ENCODE measurements at regions not wholly inside any gene's neighbourhood (a gene's known extent, or its start where the extent isn't known, plus 50 kb on each side); places are given as distances from the start of the nearest gene placed in this dataset.

GRCh38 chr12:58470266-58471010 is 449.9 kb downstream of the LRIG3 start:
- no peak for DNase-seq (ENCODE audit: low read depth, low spot score)
- Histone ChIP-seq H3K9ac (ENCODE audit: insufficient read length, low read depth) (no peak overlapping the region), H3K4me3 (ENCODE audit: insufficient read length, low read depth) (no peak overlapping the region), H3K4me1 (ENCODE audit: insufficient read depth, insufficient read length) (no peaks in the 10 kb centered on the region), H3K27me3 (ENCODE audit: insufficient read depth, insufficient read length) (no peaks in the 10 kb centered on the region), H3K36me3 (ENCODE audit: insufficient read depth, insufficient read length, low read length) (no peaks in the 10 kb centered on the region), H3K9me3 (ENCODE audit: insufficient read depth, low read length) (peaks cover 13% of the 10 kb centered on the region; the same call in 1 of the 2 replicates)
- TF ChIP-seq YY1 (IDR thresholded peaks at IDR 0.05; ENCODE audit: insufficient read depth, insufficient read length) (no peak), SUZ12 (IDR thresholded peaks at IDR 0.05; ENCODE audit: extremely low read depth, insufficient read depth, insufficient read length) (no peak), ZNF274 (IDR thresholded peaks at IDR 0.05; ENCODE audit: low read depth, low read length) (no peak)

GRCh38 chr12:58479401-58479800 is 440.9 kb downstream of the LRIG3 start:
- no peak for DNase-seq (ENCODE audit: low read depth, low spot score)
- H3K4me1 ChIP-seq (ENCODE audit: insufficient read depth, insufficient read length): no peaks in the 10 kb centered on the region
- no peaks in the 10 kb centered on the region for H3K36me3 ChIP-seq (ENCODE audit: insufficient read depth, insufficient read length, low read length)
- no peak for TF ChIP-seq SUZ12 (IDR thresholded peaks at IDR 0.05; ENCODE audit: extremely low read depth, insufficient read depth, insufficient read length)
- no peak for TF ChIP-seq ZNF274 (IDR thresholded peaks at IDR 0.05; ENCODE audit: low read depth, low read length)
- no peak for TF ChIP-seq YY1 (IDR thresholded peaks at IDR 0.05; ENCODE audit: insufficient read depth, insufficient read length)
- no peak overlapping the region for H3K9ac ChIP-seq (ENCODE audit: insufficient read length, low read depth)
- H3K4me3 ChIP-seq (ENCODE audit: insufficient read length, low read depth): no peak overlapping the region
- peaks cover 7% of the 10 kb centered on the region for H3K9me3 ChIP-seq (ENCODE audit: insufficient read depth, low read length)
- H3K27me3 ChIP-seq (ENCODE audit: insufficient read depth, insufficient read length): no peaks in the 10 kb centered on the region

- H3K36me3 ChIP-seq (ENCODE audit: insufficient read depth, insufficient read length, low read length): no peaks in the 10 kb centered on the region
- TF ChIP-seq SUZ12 (IDR thresholded peaks at IDR 0.05; ENCODE audit: extremely low read depth, insufficient read depth, insufficient read length) (no peak), ZNF274 (IDR thresholded peaks at IDR 0.05; ENCODE audit: low read depth, low read length) (no peak), YY1 (IDR thresholded peaks at IDR 0.05; ENCODE audit: insufficient read depth, insufficient read length) (no peak)
- no peaks in the 10 kb centered on the region for H3K27me3 ChIP-seq (ENCODE audit: insufficient read depth, insufficient read length)
- no peak overlapping the region for H3K4me3 ChIP-seq (ENCODE audit: insufficient read length, low read depth)
- DNase-seq (ENCODE audit: low read depth, low spot score): no peak
- no peak overlapping the region for H3K9ac ChIP-seq (ENCODE audit: insufficient read length, low read depth)
- no peaks in the 10 kb centered on the region for H3K4me1 ChIP-seq (ENCODE audit: insufficient read depth, insufficient read length)
- peaks cover 7% of the 10 kb centered on the region for H3K9me3 ChIP-seq (ENCODE audit: insufficient read depth, low read length)
Observed at GRCh38 chr12:58481811-58482210, 438.5 kb downstream of the LRIG3 start.

- no peak overlapping the region for H3K4me3 ChIP-seq (ENCODE audit: insufficient read length, low read depth)
- no peaks in the 10 kb centered on the region for H3K36me3 ChIP-seq (ENCODE audit: insufficient read depth, insufficient read length, low read length)
- DNase-seq (ENCODE audit: low read depth, low spot score): no peak
- H3K9me3 ChIP-seq (ENCODE audit: insufficient read depth, low read length): no peaks in the 10 kb centered on the region
- no peaks in the 10 kb centered on the region for H3K27me3 ChIP-seq (ENCODE audit: insufficient read depth, insufficient read length)
- no peak overlapping the region for H3K9ac ChIP-seq (ENCODE audit: insufficient read length, low read depth)
- no peaks in the 10 kb centered on the region for H3K4me1 ChIP-seq (ENCODE audit: insufficient read depth, insufficient read length)
- no peak for TF ChIP-seq YY1 (IDR thresholded peaks at IDR 0.05; ENCODE audit: insufficient read depth, insufficient read length)
- TF ChIP-seq SUZ12 (IDR thresholded peaks at IDR 0.05; ENCODE audit: extremely low read depth, insufficient read depth, insufficient read length): no peak
- TF ChIP-seq ZNF274 (IDR thresholded peaks at IDR 0.05; ENCODE audit: low read depth, low read length): no peak
Observed at GRCh38 chr12:58487255-58487654, 433.0 kb downstream of the LRIG3 start.

- H3K36me3 ChIP-seq (ENCODE audit: insufficient read depth, insufficient read length, low read length): no peaks in the 10 kb centered on the region
- no peaks in the 10 kb centered on the region for H3K4me1 ChIP-seq (ENCODE audit: insufficient read depth, insufficient read length)
- no peak overlapping the region for H3K9ac ChIP-seq (ENCODE audit: insufficient read length, low read depth)
- no peak for DNase-seq (ENCODE audit: low read depth, low spot score)
- no peak overlapping the region for H3K4me3 ChIP-seq (ENCODE audit: insufficient read length, low read depth)
- no peaks in the 10 kb centered on the region for H3K27me3 ChIP-seq (ENCODE audit: insufficient read depth, insufficient read length)
- H3K9me3 ChIP-seq (ENCODE audit: insufficient read depth, low read length): no peaks in the 10 kb centered on the region
- TF ChIP-seq YY1 (IDR thresholded peaks at IDR 0.05; ENCODE audit: insufficient read depth, insufficient read length): no peak
- TF ChIP-seq SUZ12 (IDR thresholded peaks at IDR 0.05; ENCODE audit: extremely low read depth, insufficient read depth, insufficient read length): no peak
- TF ChIP-seq ZNF274 (IDR thresholded peaks at IDR 0.05; ENCODE audit: low read depth, low read length): no peak
Observed at GRCh38 chr12:58487678-58488161, 432.6 kb downstream of the LRIG3 start.

- no peak overlapping the region for H3K9ac ChIP-seq (ENCODE audit: insufficient read length, low read depth)
- H3K36me3 ChIP-seq (ENCODE audit: insufficient read depth, insufficient read length, low read length): no peaks in the 10 kb centered on the region
- no peaks in the 10 kb centered on the region for H3K9me3 ChIP-seq (ENCODE audit: insufficient read depth, low read length)
- no peak for DNase-seq (ENCODE audit: low read depth, low spot score)
- TF ChIP-seq YY1 (IDR thresholded peaks at IDR 0.05; ENCODE audit: insufficient read depth, insufficient read length) (no peak), SUZ12 (IDR thresholded peaks at IDR 0.05; ENCODE audit: extremely low read depth, insufficient read depth, insufficient read length) (no peak), ZNF274 (IDR thresholded peaks at IDR 0.05; ENCODE audit: low read depth, low read length) (no peak)
- H3K4me3 ChIP-seq (ENCODE audit: insufficient read length, low read depth): no peak overlapping the region
- no peaks in the 10 kb centered on the region for H3K27me3 ChIP-seq (ENCODE audit: insufficient read depth, insufficient read length)
- H3K4me1 ChIP-seq (ENCODE audit: insufficient read depth, insufficient read length): no peaks in the 10 kb centered on the region
Observed at GRCh38 chr12:58489394-58489793, 430.9 kb downstream of the LRIG3 start.

- no peak for DNase-seq (ENCODE audit: low read depth, low spot score)
- H3K9ac ChIP-seq (ENCODE audit: insufficient read length, low read depth): no peak overlapping the region
- no peak for TF ChIP-seq YY1 (IDR thresholded peaks at IDR 0.05; ENCODE audit: insufficient read depth, insufficient read length)
- TF ChIP-seq ZNF274 (IDR thresholded peaks at IDR 0.05; ENCODE audit: low read depth, low read length): no peak
- no peak for TF ChIP-seq SUZ12 (IDR thresholded peaks at IDR 0.05; ENCODE audit: extremely low read depth, insufficient read depth, insufficient read length)
- H3K9me3 ChIP-seq (ENCODE audit: insufficient read depth, low read length): no peaks in the 10 kb centered on the region
- no peaks in the 10 kb centered on the region for H3K36me3 ChIP-seq (ENCODE audit: insufficient read depth, insufficient read length, low read length)
- no peak overlapping the region for H3K4me3 ChIP-seq (ENCODE audit: insufficient read length, low read depth)
- H3K4me1 ChIP-seq (ENCODE audit: insufficient read depth, insufficient read length): no peaks in the 10 kb centered on the region
- no peaks in the 10 kb centered on the region for H3K27me3 ChIP-seq (ENCODE audit: insufficient read depth, insufficient read length)
Observed at GRCh38 chr12:58491306-58491705, 429.0 kb downstream of the LRIG3 start.
